NCI-H1436 (cell line): ENCODE measurements at regions not wholly inside any gene's neighbourhood (a gene's known extent, or its start where the extent isn't known, plus 50 kb on each side); places are given as distances from the start of the nearest gene placed in this dataset.

Experiments
- DNase-seq: peaks from one replicate; lab custom pipeline; 2025; lab: John Stamatoyannopoulos, UW

DNA sequence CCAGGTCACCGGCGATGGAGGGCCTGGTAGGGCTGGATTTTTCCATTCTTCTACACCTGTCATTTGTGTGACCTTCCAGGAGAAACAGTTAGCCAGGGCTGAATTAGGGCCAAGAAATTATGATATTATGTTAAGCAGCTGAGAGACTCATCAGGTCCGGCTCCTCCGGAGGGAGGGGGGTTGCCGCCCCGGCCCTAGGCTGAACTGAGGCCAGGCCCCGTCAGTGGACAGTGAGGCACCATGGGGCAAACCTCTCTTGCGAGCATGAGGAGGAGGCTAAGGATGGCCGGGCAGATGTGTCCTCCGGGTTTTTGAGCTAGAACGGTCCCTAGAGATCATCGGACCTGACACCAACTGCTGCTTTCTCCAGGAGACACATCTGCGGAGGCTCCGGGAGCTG, 150.1 kb downstream of the SOX11 start:
- DNase-seq, result no peak

DNA sequence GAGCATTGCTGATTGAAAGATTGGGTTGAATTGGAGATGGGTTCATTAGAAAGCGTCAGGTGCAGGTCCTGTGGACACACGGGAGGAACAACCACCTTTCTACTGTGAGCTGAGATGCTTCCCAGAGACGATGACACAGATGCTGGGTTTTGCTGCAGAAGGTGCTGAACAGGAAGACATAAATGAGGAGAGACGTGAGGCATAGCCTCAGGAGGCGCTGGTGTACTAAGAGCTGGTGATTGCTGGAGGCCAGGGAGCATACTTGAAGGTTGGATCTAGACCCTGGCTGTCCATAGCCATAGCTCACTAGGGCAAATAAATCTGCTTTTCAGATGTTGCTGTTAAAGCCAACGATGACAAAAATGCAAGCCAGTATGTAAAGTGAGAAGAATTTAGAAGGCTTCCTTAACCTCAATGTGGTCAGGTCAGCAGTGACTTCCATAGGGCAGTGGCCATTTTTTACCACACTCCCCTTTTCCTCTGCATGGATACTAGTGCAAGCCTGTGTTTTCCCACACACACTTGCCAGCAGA, 153.7 kb downstream of the SOX11 start:
- no peak for DNase-seq

DNA sequence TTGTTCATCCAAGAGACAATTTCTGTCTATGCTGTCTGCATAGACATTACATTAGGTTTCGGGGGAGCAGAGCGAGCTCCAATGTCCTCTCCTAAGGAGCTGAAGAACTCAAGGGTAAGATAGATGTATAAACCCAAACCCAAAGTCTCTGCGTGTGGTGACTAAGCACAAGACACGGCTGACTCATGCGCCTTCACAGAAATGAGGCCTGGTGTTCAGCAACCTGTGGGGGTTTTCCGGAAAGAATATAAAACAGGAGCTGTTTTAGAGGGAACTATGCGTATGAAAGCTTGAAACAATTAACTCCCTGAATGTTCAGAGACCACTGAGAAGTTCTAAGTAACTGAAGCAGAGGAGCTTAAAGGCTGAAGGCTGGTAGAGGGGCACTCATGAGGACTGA, 154.7 kb downstream of the SOX11 start:
- no peak for DNase-seq

DNA sequence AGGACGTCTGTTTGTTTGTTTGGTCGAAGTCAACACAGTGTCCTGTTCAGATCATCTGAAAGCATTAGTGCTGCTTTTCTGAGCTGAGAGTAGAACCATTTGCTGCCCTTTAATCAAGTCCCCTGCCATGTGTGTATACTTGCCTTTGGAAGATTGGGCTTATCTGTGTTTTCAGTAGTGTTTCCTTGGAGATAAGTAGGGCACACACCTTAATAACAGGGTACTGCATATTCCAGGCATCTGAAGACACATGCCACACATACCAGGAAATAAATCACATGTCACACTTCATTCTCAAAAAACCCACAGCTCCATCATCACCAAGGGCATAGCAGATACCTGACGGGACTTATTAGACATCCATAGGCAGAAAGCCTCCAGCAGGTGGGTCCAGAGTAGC, 157.4 kb downstream of the SOX11 start:
- DNase-seq, result no peak

DNA sequence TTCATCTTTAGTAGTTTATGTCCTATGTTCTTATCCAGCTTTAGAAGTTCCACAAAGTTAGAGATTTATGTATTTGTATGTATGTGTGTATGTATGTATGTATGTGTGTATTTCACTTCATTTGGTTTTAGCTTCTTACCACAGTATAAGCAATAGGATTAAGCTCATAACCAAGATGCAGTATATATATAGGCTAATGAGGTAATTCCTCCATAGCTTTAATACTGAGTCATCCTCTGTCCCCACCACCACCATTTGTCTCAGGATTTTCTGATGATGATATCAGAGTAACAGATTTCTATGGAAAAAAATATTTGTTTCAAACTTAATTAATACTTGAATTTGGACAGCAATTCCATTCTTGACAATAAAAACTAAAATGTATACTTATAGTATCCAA, 159.2 kb downstream of the SOX11 start:
- no peak for DNase-seq

DNA sequence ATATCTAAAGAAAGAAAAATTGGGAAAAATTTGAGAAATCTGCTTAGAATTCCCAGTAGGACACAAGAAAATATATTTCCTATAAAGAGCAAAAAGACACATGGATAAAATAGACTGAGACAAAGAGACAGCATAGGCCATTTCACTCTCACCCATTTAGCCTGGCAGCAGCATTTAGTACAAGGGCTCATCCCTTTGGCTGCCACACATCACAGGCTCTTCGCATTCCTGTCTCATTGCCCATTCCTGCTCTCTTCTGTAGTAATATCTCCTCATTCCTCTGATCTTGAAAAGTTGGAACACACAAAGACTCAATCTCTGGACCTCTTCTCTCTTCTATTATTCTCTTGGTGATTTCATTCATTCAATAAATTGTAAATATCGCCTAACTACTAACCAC, 162.6 kb downstream of the SOX11 start:
- DNase-seq, result no peak

DNA sequence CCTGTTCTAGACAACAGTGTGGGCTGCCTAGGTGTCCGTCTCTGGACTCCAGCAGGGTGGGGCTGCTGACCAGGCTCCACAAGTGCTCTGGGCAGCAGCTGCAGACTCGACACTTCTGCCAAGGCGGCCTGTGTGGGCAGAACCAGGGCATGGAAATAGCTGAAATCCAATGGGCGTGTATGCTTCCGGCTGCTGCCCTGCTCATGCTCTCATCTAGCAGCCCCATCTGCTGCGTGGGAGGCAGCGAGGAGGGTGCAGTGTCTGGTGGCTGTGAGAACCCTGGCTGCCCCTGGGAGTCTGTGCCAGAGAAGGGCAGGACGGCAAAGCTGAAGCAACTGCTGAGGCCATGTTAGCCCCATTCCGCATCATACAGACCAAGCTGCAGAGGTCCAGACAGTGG, 174.9 kb downstream of the SOX11 start:
- no peak for DNase-seq

DNA sequence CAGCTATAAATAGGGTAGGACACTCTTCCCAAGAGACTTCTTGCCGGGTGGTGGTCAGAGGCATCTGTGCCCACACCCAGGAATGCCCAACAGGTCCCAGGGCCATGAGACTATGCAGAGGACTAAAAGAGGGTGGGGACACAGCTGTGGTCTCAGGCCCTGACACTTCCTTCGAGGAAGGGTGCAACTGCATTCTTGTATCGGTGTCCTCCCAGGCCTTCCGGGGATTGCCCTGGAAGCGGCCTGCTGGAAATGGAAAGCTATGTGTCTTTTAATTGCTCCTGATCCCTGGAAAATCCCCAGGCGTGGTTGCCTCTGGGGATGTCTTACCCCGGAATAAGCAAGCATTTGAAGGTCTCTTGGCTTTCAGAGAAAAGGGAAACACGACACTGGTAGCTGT, 176.7 kb downstream of the SOX11 start:
- no peak for DNase-seq

DNA sequence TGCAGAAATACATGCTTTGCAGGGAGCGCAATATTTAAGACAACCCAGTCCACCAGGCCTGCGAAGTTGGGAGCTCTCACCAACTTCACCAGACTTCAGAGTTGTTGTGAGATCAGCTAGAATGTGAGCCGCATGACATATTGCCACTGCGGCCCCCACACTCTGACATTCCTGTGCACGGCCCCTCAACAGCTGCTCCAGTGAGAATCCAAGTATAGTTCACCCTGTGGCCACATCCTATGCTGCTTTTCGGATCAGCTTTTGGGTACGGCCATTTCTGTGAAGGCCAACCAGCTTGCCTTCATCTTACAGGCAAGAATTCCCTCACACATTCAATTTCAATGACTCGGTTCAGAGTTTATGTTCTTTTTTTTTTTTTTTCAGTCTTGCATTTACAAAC, 177.8 kb downstream of the SOX11 start:
- no peak for DNase-seq

DNA sequence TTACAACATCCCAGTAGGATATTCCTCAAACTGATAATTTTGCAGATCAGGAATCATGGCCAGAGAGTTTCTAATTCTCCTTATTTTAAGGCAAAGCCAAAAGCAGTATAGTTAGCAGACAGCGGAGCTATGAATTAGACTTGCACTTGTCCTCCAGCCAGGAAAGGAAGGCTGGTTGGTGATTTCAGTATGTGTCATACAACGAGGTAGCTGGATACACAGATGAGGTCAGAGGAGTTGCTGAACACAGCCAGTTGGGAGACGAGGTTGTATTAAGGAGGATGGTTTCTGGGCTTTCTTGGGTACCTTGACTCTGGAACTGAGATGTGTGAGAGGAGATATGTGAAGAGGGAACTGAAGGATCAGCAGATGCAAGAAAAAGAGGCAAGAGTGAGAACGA, 185.2 kb downstream of the SOX11 start:
- no peak for DNase-seq

DNA sequence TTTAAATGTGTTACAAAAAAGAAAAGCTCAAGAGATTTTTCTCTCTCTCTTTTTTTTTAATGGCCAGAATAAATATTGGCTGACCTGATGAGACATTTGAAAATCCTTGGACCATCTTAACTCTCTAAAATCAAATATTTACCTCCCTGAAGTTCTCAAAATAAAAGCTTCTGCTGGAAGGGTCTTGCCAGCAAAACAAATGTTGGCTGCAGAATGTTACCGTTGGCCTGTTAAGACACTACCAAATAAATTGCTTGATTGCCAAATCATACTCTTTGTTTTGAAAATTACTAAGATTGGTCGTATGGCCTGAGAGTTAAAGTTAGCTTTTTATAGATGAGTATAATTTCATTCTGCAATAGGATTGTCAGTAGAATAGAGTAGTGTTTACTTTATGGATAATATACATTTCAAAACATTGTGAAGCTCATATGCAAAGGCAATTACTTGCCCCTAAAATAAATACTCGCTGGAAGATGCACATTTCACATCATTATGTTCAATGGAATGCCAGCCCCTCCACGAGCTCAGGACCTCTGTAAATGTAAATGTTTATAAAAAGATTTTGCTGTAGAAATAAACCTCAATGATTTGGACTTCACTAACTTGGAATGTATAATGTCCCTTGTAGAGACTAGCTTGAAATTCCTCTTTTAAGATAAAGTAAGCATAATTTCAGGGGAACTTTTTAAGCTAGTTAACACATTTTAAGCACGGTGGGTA, 193.4 kb downstream of the SOX11 start:
- DNase-seq, result no peak

DNA sequence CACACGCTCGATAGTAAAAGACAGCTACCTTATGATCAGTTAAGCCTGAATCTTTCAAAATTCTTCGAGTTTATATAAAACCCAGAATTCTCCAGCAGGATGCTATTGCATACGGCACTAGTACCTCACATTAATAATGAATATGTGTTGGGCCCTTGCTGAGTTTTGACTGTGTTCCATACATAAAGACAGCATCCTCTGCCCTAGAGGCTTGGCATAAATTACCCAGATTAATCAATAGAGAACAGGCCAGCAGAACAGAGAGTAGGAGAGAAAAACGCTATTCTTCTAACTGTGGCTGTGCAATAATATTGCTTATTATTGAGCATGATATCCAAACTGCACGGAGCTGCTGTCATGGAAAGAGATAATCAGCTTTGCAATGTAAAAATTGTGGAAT, 194.3 kb downstream of the SOX11 start:
- DNase-seq, result no peak

DNA sequence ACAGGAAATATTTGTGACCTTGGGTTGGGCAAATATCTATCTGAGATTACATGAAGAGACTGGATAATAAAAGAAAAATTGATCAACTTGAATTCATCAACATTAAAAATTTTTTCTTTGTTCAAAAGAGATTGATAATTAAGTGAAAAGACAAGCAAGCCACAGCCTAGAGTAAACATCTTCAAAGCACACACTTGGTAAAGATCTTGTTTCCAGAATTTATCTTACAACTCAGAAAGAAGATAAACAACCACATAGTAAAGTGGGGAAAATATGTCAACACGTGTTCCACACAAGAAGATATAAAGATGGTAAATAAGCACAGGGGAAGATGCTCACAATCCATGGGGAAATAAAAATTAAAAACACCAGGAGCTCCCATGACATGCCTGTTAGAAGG, 195.9 kb downstream of the SOX11 start:
- no peak for DNase-seq

DNA sequence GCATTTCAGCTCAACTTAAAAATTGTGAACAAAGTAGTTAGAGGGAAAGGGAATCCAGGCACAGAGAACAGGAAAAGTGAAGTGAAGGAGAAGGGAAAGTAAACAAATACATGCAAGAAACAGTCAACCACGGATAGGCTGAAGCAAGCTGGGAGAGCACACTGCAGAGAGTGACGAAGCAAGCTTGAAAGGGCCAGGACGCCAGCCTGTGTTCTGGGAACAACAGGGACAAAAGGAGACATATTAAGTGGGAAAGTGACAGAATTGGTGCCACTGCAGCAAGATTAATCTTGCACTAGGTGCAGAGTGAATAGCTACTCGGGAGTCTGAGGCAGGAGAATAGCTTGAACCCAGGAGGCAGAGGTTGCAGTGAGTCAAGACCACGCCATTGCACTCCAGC, 197.3 kb downstream of the SOX11 start:
- no peak for DNase-seq

DNA sequence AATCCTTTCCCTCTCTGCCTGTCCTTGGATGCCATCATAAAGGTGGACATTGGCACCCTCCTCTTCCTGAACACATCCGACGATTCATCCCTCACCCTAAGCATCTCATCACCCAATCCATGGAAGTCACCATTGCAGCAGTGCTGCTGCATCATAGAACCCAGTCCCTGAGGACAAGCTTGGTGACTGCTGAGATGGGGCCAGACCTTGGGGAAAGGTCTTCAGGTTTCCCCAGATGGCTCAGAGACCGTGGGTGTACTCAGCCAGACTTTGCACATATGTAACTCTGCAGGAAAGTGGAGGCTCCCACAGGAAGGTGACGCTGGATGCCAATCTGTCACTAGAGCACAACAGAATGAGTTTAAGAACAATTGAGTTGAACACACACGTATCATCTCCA, 202.2 kb downstream of the SOX11 start:
- DNase-seq, result no peak

DNA sequence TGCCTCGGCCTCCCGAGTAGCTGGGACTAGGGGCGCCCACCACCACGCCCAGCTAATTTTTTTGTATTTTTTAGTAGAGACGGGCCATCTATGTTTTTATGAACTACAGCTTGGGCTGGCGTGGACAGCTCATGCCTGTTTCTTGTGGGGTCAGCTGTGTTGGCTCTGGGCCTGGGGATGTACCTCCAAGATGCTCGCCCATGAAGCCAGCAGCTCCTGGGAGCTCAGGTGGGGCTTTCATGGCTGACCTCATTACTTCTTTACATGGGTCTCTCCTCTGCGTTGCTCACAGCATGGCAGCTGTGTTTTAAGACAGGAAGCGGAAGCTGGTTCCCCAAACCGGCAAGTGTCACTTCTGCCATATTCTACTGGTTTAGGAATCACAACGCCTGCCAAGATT, 203.1 kb downstream of the SOX11 start:
- DNase-seq, result no peak

DNA sequence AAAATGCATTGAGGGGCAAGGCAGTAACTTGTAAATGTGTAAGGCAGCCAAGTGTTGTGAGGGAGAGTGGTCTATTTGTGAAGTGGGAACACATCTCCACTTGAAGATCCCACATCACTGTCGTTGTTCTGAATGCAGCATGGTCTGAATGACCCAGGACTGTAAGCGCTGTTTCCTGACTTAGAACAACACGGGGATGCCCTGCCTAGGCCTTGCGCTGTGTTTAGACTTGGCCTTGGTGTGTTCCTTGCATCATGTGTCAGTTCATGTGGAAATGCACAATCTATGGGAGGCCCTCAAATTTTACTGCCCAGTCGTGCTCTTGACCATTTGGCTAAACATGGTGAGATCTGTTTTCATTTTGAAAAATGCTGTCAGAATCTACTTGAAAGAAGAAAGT, 205.1 kb downstream of the SOX11 start:
- no peak for DNase-seq

DNA sequence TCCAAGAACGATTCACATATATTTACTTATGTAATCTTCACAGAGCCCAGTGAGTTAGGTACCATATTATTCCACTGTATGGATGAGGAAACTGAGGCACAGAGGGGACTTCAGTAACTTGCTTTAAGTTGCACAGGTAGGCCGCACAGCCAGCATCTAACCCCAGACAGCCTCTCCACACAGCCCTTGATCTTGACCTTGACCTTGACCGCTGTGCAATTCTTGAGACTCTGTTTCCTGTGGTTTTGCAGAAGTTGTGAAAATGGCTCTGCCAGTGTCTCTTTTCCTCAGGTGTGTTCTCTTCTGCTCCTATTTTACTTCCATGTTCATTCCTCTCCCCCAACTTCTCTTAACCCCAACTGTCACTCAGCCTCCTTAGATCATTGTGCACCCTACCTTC, 206.5 kb downstream of the SOX11 start:
- no peak for DNase-seq

DNA sequence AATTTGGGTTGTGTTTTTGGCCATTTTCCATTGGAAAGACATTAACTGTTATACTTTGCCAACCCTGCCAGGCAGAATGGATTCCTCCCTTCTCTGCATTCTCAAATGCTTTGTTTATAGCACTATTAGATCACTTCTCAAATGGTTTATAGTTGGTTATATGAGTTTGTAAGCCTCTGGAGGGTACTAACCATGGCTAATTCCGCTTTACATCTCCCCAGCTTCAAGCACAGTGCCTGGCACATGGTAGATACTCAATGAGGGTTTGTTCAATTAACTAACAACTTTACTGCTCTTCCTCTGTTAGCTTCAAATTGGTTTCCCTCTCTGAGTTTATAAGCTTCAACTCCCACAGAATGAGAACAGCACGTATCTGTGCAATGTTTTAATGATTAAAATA, 213.5 kb downstream of the SOX11 start:
- DNase-seq, result no peak

DNA sequence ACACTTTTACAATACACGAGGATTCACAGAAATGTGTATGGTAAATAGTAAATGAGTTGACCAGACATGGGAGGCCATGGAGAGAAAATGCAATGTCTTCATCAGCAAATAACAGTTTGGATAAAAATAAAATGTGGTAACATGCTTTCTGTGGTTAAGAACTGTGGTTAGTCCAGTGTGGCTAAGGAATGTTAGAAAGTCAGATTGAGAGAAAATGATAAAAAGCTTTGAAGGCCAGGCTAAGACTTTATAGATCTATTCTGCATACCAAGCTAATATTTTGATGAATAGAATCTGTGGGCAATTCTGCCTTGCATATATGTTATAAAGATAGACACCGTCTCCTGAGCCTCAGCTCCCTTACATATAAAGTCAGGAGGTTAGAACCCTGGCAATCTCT, 215.9 kb downstream of the SOX11 start:
- DNase-seq, result no peak

DNA sequence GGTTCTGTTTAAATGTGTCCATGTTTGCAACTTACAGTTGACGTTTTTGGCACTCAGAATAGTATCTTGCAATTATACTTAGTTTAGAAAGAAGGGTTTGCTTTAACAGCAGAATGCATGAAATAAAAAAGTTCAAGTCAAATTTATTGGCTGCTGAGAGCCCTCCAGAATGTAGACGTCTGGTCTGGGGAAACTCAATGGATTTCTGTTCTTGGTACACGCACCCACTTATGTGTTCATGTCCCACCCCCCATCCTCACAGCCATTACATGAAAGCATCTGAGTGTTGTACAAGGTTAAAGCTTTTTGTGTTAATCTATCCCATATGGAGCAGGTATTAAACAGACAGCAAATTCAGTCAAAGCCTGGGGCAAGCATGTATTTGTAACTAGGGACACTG, 219.5 kb downstream of the SOX11 start:
- DNase-seq, result no peak

DNA sequence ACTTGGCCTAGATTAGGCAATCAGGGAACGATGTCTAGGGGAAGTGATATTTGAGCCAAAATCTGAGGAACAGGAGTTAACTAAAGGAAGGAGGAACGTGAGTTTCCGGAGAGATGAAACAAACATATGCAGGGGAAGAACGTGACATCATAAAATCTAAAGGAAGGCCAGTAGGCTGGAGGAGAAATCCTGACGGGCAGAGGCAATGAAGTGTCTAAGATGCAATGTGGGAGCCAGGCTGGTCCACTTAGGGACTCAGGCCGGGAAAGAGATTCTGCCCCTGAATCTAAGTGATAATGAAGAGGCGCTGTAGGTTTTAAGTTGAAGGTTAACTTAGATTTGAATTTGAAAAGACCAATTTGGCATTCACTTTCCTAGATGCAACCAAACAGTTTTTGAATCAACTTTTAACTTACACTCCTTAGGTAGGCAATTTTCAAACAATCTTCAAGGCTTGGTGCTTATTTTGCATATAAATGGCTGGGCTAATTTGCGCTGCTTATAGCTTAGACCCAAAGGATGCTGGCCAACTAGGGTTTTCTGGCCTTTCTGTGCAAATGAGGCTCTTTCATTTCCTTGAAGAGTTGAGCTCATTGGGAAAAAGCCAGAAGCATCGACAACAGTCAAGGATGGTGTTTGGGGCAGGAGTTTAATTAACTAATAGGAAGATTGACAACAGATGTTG, 221.7 kb downstream of the SOX11 start:
- DNase-seq, result no peak

DNA sequence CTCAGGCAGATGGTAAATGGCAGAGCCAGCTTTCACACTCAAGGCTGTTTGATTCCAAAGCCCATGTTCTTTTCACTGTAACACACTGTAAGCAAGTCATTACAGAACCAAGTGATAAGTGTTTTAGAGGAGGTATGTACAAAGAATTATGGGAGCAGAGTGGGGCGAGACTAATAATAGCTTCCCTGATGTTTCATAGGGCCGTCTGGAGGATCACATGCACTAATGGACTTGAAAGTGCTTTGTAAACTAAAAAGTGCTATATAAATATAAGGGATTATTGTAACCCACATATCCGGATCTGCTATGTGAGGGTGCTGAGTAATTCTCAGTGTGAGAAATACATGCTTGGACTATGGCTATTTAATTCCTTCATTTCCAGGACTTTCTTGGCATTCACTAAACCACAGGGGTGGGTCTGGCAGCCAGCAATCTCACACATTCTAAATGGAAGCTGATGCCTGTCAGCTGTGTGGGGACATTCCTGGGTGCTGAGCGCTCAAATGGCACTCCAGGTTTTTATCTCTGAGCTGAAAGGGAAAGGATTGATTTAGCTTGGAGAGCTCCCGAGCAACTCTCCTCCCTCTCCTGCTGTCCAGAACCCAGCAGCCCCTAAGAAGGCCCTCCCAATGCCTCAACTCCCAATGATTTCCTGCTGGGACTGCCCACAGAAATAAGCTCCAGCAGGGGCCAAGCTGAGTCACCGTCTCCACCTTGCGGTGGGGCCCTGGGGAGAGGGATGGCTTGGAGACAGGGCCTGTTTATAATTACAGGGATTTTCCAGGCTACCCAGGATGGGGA, 222.8 kb downstream of the SOX11 start:
- no peak for DNase-seq
